Heart left ventricle (tissue), 13 donors: ENCODE measurements at regions not wholly inside any gene's neighbourhood (a gene's known extent, or its start where the extent isn't known, plus 50 kb on each side); places are given as distances from the start of the nearest gene placed in this dataset.

Experiments
- CTCF ChIP-seq, 12 donors: fragments of 200-600 bp; sonication (generic) in 4 of 12; IDR thresholded peaks; one replicate each; pipeline versions ENCODE4 v1.5.0 to v1.8.0; 2018 to 2022; ENCODE audit warnings: antibody characterized with exemption in 12 of 12, mild to moderate bottlenecking in 5 of 12
- POLR2A ChIP-seq, 2 donors: fragments of 450-650 bp; IDR thresholded peaks; one replicate each; pipeline ENCODE4 v1.6.1; 2017; ENCODE audit warnings: antibody characterized with exemption in 2 of 2, mild to moderate bottlenecking in 2 of 2, moderate library complexity in 2 of 2
- donor health status: ischemic (EF 13 %, LVEDD 7.1; RV severe dilation, severe dysfunction).
- donor health status: DM: no; HTN: yes; CAD: no.
- donor health status: DM: no; HTN: no; CAD: no.
- donor health status: ischemic (EF 25% LVEDD 6.9; RV normal size, moderate dysfunction).
- donor health status: ischemic (EF 25% LVEDD 5.7; RV mildly dilated, moderate dysfunction).
- donor health status: ischemic (EF 35%, LVEDD 5.7; RV mildly dilated, moderate dysfunction).
- donor health status: nonischemic (EF 11% LVEDD 7.7; RV severe dilation, severe dysfunction).
- donor health status: DM: yes; HTN: yes; CAD: no.
- donor health status: PGD.
- donor health status: ischemic (EF 29% LVEDD 5.4; RV normal size, mild dysfunction).
- donor health status: nonischemic (EF 23%, LVEDD 6.1; RV moderate dilation, normal function).

GRCh38 chr2:121906170-121906569 lies 150.7 kb downstream of the TSN start:
- TF ChIP-seq CTCF (IDR thresholded peaks at IDR 0.05) (no peak), POLR2A (IDR thresholded peaks at IDR 0.05) (no peak)
